ENCODE measurements at regions not wholly inside any gene's neighbourhood (a gene's known extent, or its start where the extent isn't known, plus 50 kb on each side); places are given as distances from the start of the nearest gene placed in this dataset.
A peak's percentile ranks its signal among the peaks of the same experiment; 100 is the strongest.

- peaks cover 8 to 22% (median 12%) of the 10 kb centered on the region in 3 donors for H3K4me1 Mint-ChIP-seq
- H3K27me3 Mint-ChIP-seq: no peaks in the 10 kb centered on the region
- H3K9me3 Mint-ChIP-seq: peaks cover 0 to 2% (median 0%) of the 10 kb centered on the region in 3 donors
- H3K27ac Mint-ChIP-seq: no peak overlapping the region
- H3K4me3 Mint-ChIP-seq: no peak overlapping the region
- no peaks in the 10 kb centered on the region for H3K36me3 Mint-ChIP-seq
Measured at GRCh38 chr2:64789466-64790320, 136.0 kb upstream of the SERTAD2 start.

- Mint-ChIP-seq H3K27me3 (no peaks in the 10 kb centered on the region), H3K36me3 (no peaks in the 10 kb centered on the region), H3K4me1 (peaks cover 0 to 4% (median under 1%) of the 10 kb centered on the region in 3 donors), H3K9me3 (peaks cover 0 to 2% (median 0%) of the 10 kb centered on the region in 3 donors), H3K4me3 (no peak overlapping the region), H3K27ac (no peak overlapping the region)
Measured at GRCh38 chr2:64792300-64792699, 138.6 kb upstream of the SERTAD2 start.

- H3K36me3 Mint-ChIP-seq: no peaks in the 10 kb centered on the region
- H3K27ac Mint-ChIP-seq: no peak overlapping the region
- peaks cover 0 to 4% (median 0%) of the 10 kb centered on the region in 3 donors for H3K4me1 Mint-ChIP-seq
- no peak overlapping the region for H3K4me3 Mint-ChIP-seq
- no peaks in the 10 kb centered on the region for H3K27me3 Mint-ChIP-seq
- H3K9me3 Mint-ChIP-seq: peaks cover 0 to 2% (median 0%) of the 10 kb centered on the region in 3 donors
Measured at GRCh38 chr2:64792995-64793639, 139.4 kb upstream of the SERTAD2 start.

- Mint-ChIP-seq H3K4me3 (no peak overlapping the region), H3K36me3 (no peaks in the 10 kb centered on the region), H3K9me3 (peaks cover 0 to 2% (median 0%) of the 10 kb centered on the region in 3 donors), H3K27me3 (no peaks in the 10 kb centered on the region), H3K4me1 (peaks cover 0 to 4% (median 0%) of the 10 kb centered on the region in 3 donors), H3K27ac (no peak overlapping the region)
Measured at GRCh38 chr2:64793701-64794100, 140.0 kb upstream of the SERTAD2 start.

GRCh38 chr2:64794426-64794995 is 140.8 kb upstream of the SERTAD2 start:
- H3K27me3 Mint-ChIP-seq: no peaks in the 10 kb centered on the region
- no peaks in the 10 kb centered on the region for H3K36me3 Mint-ChIP-seq
- peaks cover 0 to 4% (median 0%) of the 10 kb centered on the region in 3 donors for H3K4me1 Mint-ChIP-seq
- peaks cover 0 to 2% (median 0%) of the 10 kb centered on the region in 3 donors for H3K9me3 Mint-ChIP-seq
- no peak overlapping the region for H3K4me3 Mint-ChIP-seq
- H3K27ac Mint-ChIP-seq: no peak overlapping the region

- Mint-ChIP-seq H3K27ac (no peak overlapping the region), H3K4me3 (no peak overlapping the region), H3K27me3 (no peaks in the 10 kb centered on the region), H3K4me1 (peaks cover 0 to 4% (median 0%) of the 10 kb centered on the region in 3 donors), H3K9me3 (peaks cover 0 to 2% (median 0%) of the 10 kb centered on the region in 3 donors), H3K36me3 (no peaks in the 10 kb centered on the region)
Measured at GRCh38 chr2:64795024-64795592, 141.4 kb upstream of the SERTAD2 start.

GRCh38 chr2:64796926-64797325 is 143.2 kb upstream of the SERTAD2 start:
- Mint-ChIP-seq H3K27me3 (no peaks in the 10 kb centered on the region), H3K4me3 (no peak overlapping the region), H3K36me3 (no peaks in the 10 kb centered on the region), H3K27ac (no peak overlapping the region), H3K4me1 (peaks cover 0 to 4% (median 0%) of the 10 kb centered on the region in 3 donors), H3K9me3 (peaks cover 0 to 2% (median 0%) of the 10 kb centered on the region in 3 donors)

- Mint-ChIP-seq H3K36me3 (no peaks in the 10 kb centered on the region), H3K27me3 (no peaks in the 10 kb centered on the region), H3K9me3 (no peaks in the 10 kb centered on the region), H3K4me3 (no peak overlapping the region), H3K4me1 (peaks cover 0 to 4% (median 0%) of the 10 kb centered on the region in 3 donors), H3K27ac (no peak overlapping the region)
Measured at GRCh38 chr2:64797881-64798575, 144.3 kb upstream of the SERTAD2 start.

- Mint-ChIP-seq H3K36me3 (no peaks in the 10 kb centered on the region), H3K27me3 (no peaks in the 10 kb centered on the region), H3K9me3 (no peaks in the 10 kb centered on the region), H3K4me1 (peaks cover 0 to 2% (median 0%) of the 10 kb centered on the region in 3 donors), H3K27ac (no peak overlapping the region), H3K4me3 (no peak overlapping the region)
Measured at GRCh38 chr2:64799592-64800252, 146.0 kb upstream of the SERTAD2 start.

GRCh38 chr2:64803776-64804175 is 150.1 kb upstream of the SERTAD2 start:
- Mint-ChIP-seq H3K9me3 (peaks cover 0 to 1% (median 0%) of the 10 kb centered on the region in 3 donors), H3K27ac (no peak overlapping the region), H3K4me1 (peaks cover 6 to 13% (median 7%) of the 10 kb centered on the region in 3 donors), H3K27me3 (no peaks in the 10 kb centered on the region), H3K36me3 (peaks cover 1% of the 10 kb centered on the region), H3K4me3 (no peak overlapping the region)

- peaks cover 0 to 1% (median 0%) of the 10 kb centered on the region in 3 donors for H3K9me3 Mint-ChIP-seq
- H3K27me3 Mint-ChIP-seq: no peaks in the 10 kb centered on the region
- H3K27ac Mint-ChIP-seq: no peak overlapping the region
- H3K36me3 Mint-ChIP-seq: peaks cover 1% of the 10 kb centered on the region
- peaks cover 6 to 13% (median 7%) of the 10 kb centered on the region in 3 donors for H3K4me1 Mint-ChIP-seq
- H3K4me3 Mint-ChIP-seq: no peak overlapping the region
Measured at GRCh38 chr2:64804651-64805050, 150.9 kb upstream of the SERTAD2 start.

GRCh38 chr2:64807417-64807816 is 153.7 kb upstream of the SERTAD2 start:
- Mint-ChIP-seq H3K27me3 (no peaks in the 10 kb centered on the region), H3K4me3 (peak overlapping the region in 1 of 4 donors; percentile 53), H3K27ac (no peak overlapping the region), H3K9me3 (peaks cover 0 to 1% (median 0%) of the 10 kb centered on the region in 3 donors), H3K36me3 (peaks cover 1% of the 10 kb centered on the region), H3K4me1 (peaks cover 10 to 17% (median 11%) of the 10 kb centered on the region in 3 donors)

GRCh38 chr2:64808092-64808491 is 154.4 kb upstream of the SERTAD2 start:
- Mint-ChIP-seq H3K4me1 (peaks cover 10 to 17% (median 11%) of the 10 kb centered on the region in 3 donors), H3K27ac (no peak overlapping the region), H3K4me3 (no peak overlapping the region), H3K36me3 (peaks cover 1% of the 10 kb centered on the region), H3K27me3 (no peaks in the 10 kb centered on the region), H3K9me3 (peaks cover 0 to 1% (median 0%) of the 10 kb centered on the region in 3 donors)

- H3K36me3 Mint-ChIP-seq: peaks cover 1% of the 10 kb centered on the region
- peaks cover 10 to 17% (median 11%) of the 10 kb centered on the region in 3 donors for H3K4me1 Mint-ChIP-seq
- peaks cover 0 to 1% (median 0%) of the 10 kb centered on the region in 3 donors for H3K9me3 Mint-ChIP-seq
- H3K27me3 Mint-ChIP-seq: no peaks in the 10 kb centered on the region
- H3K4me3 Mint-ChIP-seq: peak overlapping the region in 1 of 4 donors; percentile 14
- no peak overlapping the region for H3K27ac Mint-ChIP-seq
Measured at GRCh38 chr2:64808754-64809153, 155.0 kb upstream of the SERTAD2 start.
